DND-41 (cell line): ENCODE measurements at regions not wholly inside any gene's neighbourhood (a gene's known extent, or its start where the extent isn't known, plus 50 kb on each side); places are given as distances from the start of the nearest gene placed in this dataset.
"Not testable (repeated sequence)": the region's sequence is repeated elsewhere in the genome, so short reads cannot be mapped to it uniquely, and the experiment has no call there.

Experiments used
- ATAC-seq: fragments of 200-7000 bp; cut with Tn5 transposase; 3 replicates; pipeline ENCODE4 v1.9.1; 2021; ENCODE audit warnings: low read depth; ENCODE audit not compliant: insufficient read depth
- DNase-seq: peaks from one replicate; pipeline ENCODE4 v3.0.0-alpha.2; 2020
- H2AFZ ChIP-seq: 2 replicates; pipeline ENCODE4 v1.6.0; 2012; ENCODE audit warnings: low read depth, low read length
- H3K27ac ChIP-seq: 2 replicates; pipeline ENCODE4 v1.5.1; 2012; ENCODE audit warnings: low read length, inconsistent platforms
- H3K27me3 ChIP-seq: fragments of 200-600 bp; sonication (generic); 2 replicates; pipeline ENCODE4 v1.6.0; 2012; ENCODE audit warnings: low read length, mild to moderate bottlenecking, inconsistent platforms; ENCODE audit not compliant: insufficient read depth, poor library complexity
- H3K36me3 ChIP-seq: 2 replicates; pipeline ENCODE4 v1.5.1; 2012; ENCODE audit warnings: low read length, inconsistent platforms; ENCODE audit not compliant: insufficient read depth
- H3K4me1 ChIP-seq: 2 replicates; pipeline ENCODE4 v1.5.1; 2012; ENCODE audit warnings: mild to moderate bottlenecking, low read length; ENCODE audit not compliant: insufficient read depth
- H3K4me2 ChIP-seq: 2 replicates; pipeline ENCODE4 v1.6.0; 2012; ENCODE audit warnings: mild to moderate bottlenecking, moderate library complexity, low read length, inconsistent platforms; ENCODE audit not compliant: insufficient read depth
- H3K4me3 ChIP-seq, 2 experiments: fragments of 200-600 bp in 1 of 2; shearing (Covaris generic) in 1 of 2; 2 replicates each; pipeline ENCODE4 v1.5.1; 2012 to 2016; ENCODE audit warnings: inconsistent platforms in 2 of 2, low read length in 2 of 2, mild to moderate bottlenecking in 2 of 2, low read depth in 1 of 2, moderate library complexity in 1 of 2
- H3K79me2 ChIP-seq: 2 replicates; pipeline ENCODE4 v1.6.0; 2012; ENCODE audit warnings: low read length, inconsistent platforms; ENCODE audit not compliant: insufficient read depth
- H3K9ac ChIP-seq: 2 replicates; pipeline ENCODE4 v1.6.0; 2012; ENCODE audit warnings: low read depth, mild to moderate bottlenecking, inconsistent platforms, low read length, moderate library complexity
- H3K9me3 ChIP-seq: 2 replicates; pipeline ENCODE4 v1.5.1; 2012; ENCODE audit warnings: low read length, moderate library complexity, mild to moderate bottlenecking, inconsistent platforms; ENCODE audit not compliant: insufficient read depth, severe bottlenecking
- H4K20me1 ChIP-seq: 2 replicates; pipeline ENCODE4 v1.6.0; 2012; ENCODE audit warnings: low read length; ENCODE audit not compliant: insufficient read depth

GRCh38 chr14:19289669-19290068 is 144.5 kb downstream of the POTEG start:
- not testable (repeated sequence) for H3K4me2 ChIP-seq, H3K27ac ChIP-seq, H3K4me1 ChIP-seq, H3K9me3 ChIP-seq, H3K27me3 ChIP-seq, DNase-seq, H4K20me1 ChIP-seq, H3K9ac ChIP-seq, H3K36me3 ChIP-seq, H3K4me3 ChIP-seq, H3K79me2 ChIP-seq, H2AFZ ChIP-seq
- ATAC-seq: peak; percentile 50; the same call in 1 of the 3 replicates

DNA sequence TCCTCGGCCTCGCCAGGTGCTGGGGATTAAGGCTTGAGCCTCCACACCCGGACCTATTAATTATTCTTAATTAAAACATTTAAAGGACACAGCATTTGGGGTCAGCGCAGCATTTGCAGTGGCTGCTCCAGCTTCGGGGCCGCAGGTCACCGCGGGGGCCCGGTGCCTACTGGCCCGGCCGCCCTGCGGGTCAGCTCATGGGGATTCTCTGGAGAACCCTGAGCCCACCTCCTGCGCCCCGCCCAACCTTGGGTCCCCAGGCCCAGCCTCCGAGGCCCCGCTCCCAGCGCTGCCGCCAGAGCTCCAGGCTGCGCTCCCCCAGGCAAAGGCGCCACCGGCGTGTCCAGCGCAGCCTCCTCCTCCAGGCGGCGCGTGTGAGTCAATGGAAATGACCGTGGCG is 133.9 kb downstream of the POTEG start:
- H2AFZ ChIP-seq, H3K4me1 ChIP-seq, H3K36me3 ChIP-seq, H3K4me2 ChIP-seq, H3K27ac ChIP-seq, H3K27me3 ChIP-seq, H3K4me3 ChIP-seq, H3K9ac ChIP-seq, H3K9me3 ChIP-seq, H4K20me1 ChIP-seq, H3K79me2 ChIP-seq, ATAC-seq, DNase-seq: not testable (repeated sequence)

DNA sequence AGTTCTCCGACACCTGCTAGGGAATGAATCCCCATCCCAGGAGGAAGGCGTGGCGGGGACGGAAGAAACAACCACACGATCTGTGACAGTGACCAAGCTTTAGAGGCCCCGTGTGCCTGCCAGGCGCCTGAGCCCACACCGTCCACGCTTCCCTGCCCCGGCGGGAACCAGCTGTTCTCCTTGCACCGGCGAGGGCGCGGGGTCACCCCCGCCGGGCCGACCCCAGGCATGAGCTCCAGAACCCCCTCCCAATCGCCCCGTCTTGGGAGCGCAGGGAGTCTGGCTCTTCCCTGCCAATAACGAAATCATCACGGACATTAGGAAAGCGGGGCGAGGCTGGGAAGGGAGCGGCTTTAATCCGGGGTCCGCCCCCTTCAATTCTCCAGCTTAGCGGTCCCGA is 133.3 kb downstream of the POTEG start:
- H2AFZ ChIP-seq, H4K20me1 ChIP-seq, H3K4me2 ChIP-seq, H3K27ac ChIP-seq, H3K79me2 ChIP-seq, H3K9ac ChIP-seq, H3K9me3 ChIP-seq, H3K4me3 ChIP-seq, ATAC-seq, H3K27me3 ChIP-seq, DNase-seq, H3K36me3 ChIP-seq, H3K4me1 ChIP-seq: not testable (repeated sequence)

GRCh38 chr14:19303844-19304243 is 130.3 kb downstream of the POTEG start:
- not testable (repeated sequence) for H3K4me3 ChIP-seq, H3K27me3 ChIP-seq, H3K9ac ChIP-seq, H3K4me2 ChIP-seq, DNase-seq, H4K20me1 ChIP-seq, H3K36me3 ChIP-seq, H3K4me1 ChIP-seq, H3K27ac ChIP-seq, H2AFZ ChIP-seq, H3K79me2 ChIP-seq, H3K9me3 ChIP-seq
- 0 out of 3 replicates have a peak, but pooled peaks have one; percentile 12 for ATAC-seq

GRCh38 chr14:19304442-19304841 is 129.7 kb downstream of the POTEG start:
- H3K4me3 ChIP-seq, H3K4me2 ChIP-seq, H4K20me1 ChIP-seq, DNase-seq, H3K9me3 ChIP-seq, H3K4me1 ChIP-seq, H3K27me3 ChIP-seq, H3K36me3 ChIP-seq, H3K27ac ChIP-seq, H3K9ac ChIP-seq, H2AFZ ChIP-seq, H3K79me2 ChIP-seq: not testable (repeated sequence)
- peak; percentile 78 for ATAC-seq

DNA sequence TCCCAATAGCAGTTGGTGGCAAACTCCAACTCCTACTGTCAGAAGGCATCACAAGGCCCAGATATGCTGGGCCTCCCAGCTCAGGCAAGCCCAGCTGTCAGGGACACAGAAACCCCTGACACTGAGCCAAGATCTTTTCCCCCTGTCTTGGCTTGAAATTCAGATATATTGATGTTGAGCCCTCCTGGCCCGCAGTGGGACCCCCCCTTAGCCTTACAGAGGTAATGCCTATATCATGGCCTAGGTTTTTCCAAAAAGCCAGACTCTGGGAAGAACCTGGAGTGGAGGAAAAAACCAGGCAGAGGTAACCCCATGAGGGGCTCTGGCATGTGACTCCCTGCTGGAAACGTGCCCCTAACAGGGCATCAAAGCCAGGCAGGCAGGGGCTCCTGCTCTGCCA is 129.2 kb downstream of the POTEG start:
- not testable (repeated sequence) for H3K4me3 ChIP-seq, H4K20me1 ChIP-seq, H3K9me3 ChIP-seq, H3K9ac ChIP-seq, H3K4me2 ChIP-seq, H3K4me1 ChIP-seq, DNase-seq, H2AFZ ChIP-seq, H3K79me2 ChIP-seq, H3K27me3 ChIP-seq, H3K27ac ChIP-seq, H3K36me3 ChIP-seq
- peak; percentile 31; the same call in 2 of the 3 replicates for ATAC-seq

GRCh38 chr14:19305776-19306175 is 128.4 kb downstream of the POTEG start:
- not testable (repeated sequence) for H3K4me2 ChIP-seq, H4K20me1 ChIP-seq, H3K27me3 ChIP-seq, H2AFZ ChIP-seq, H3K9ac ChIP-seq, H3K4me3 ChIP-seq, ATAC-seq, H3K27ac ChIP-seq, DNase-seq, H3K79me2 ChIP-seq, H3K9me3 ChIP-seq, H3K4me1 ChIP-seq, H3K36me3 ChIP-seq

- H3K4me2 ChIP-seq, H3K27me3 ChIP-seq, H3K27ac ChIP-seq, DNase-seq, H4K20me1 ChIP-seq, H3K4me1 ChIP-seq, H3K4me3 ChIP-seq, H3K79me2 ChIP-seq, H3K9me3 ChIP-seq, H3K9ac ChIP-seq, H2AFZ ChIP-seq, H3K36me3 ChIP-seq: not testable (repeated sequence)
- ATAC-seq: peak; percentile 31; the same call in 2 of the 3 replicates
Measured at GRCh38 chr14:19306405-19306804, 127.7 kb downstream of the POTEG start.
